Thyroid gland (tissue), 4 donors: ENCODE measurements at regions not wholly inside any gene's neighbourhood (a gene's known extent, or its start where the extent isn't known, plus 50 kb on each side); places are given as distances from the start of the nearest gene placed in this dataset.

ENCODE experiments used
- CTCF ChIP-seq, 6 experiments: fragments of 200-600 bp in 3 of 6; fragments of 450-650 bp in 3 of 6; sonication (generic) in 3 of 6; IDR thresholded peaks; one replicate each; pipeline ENCODE4 v1.5.1; 2016 to 2019; ENCODE audit warnings: antibody characterized with exemption in 6 of 6, mild to moderate bottlenecking in 2 of 6, inconsistent platforms in 1 of 6, moderate library complexity in 1 of 6
- POLR2A ChIP-seq, 2 donors: fragments of 450-650 bp; IDR thresholded peaks; one replicate each; pipeline ENCODE4 v1.6.1; 2017; ENCODE audit warnings: antibody characterized with exemption in 2 of 2, mild to moderate bottlenecking in 2 of 2, moderate library complexity in 1 of 2

GRCh38 chr13:53719281-53719680 lies 690.7 kb downstream of the OLFM4 start:
- TF ChIP-seq CTCF (IDR thresholded peaks at IDR 0.05) (no peak), POLR2A (IDR thresholded peaks at IDR 0.05) (no peak)
